Stimulated activated CD4-positive, alpha-beta T cell treated with anti-CD3 and anti-CD28 coated beads, Interleukin-15, amount 100 ng/mL, for 1 hour (primary cell): ENCODE measurements at regions not wholly inside any gene's neighbourhood (a gene's known extent, or its start where the extent isn't known, plus 50 kb on each side); places are given as distances from the start of the nearest gene placed in this dataset.

ENCODE experiments used
- DNase-seq, 2 donors: peaks; one replicate each; pipeline ENCODE4 v3.0.0-alpha.2; 2020; ENCODE audit warnings: low read depth in 1 of 2, low spot score in 1 of 2

GRCh38 chr19:29098091-29098490 is 114.9 kb downstream of the UQCRFS1 start:
- DNase-seq: no peak

GRCh38 chr19:29096896-29097295 is 116.1 kb downstream of the UQCRFS1 start:
- DNase-seq: no peak

GRCh38 chr19:29093553-29093908 is 119.4 kb downstream of the UQCRFS1 start:
- DNase-seq: no peak

- no peak for DNase-seq
Measured at GRCh38 chr19:29092712-29093552, 120.0 kb downstream of the UQCRFS1 start.

- no peak for DNase-seq
Measured at GRCh38 chr19:29090783-29091526, 122.0 kb downstream of the UQCRFS1 start.

GRCh38 chr19:29089315-29089870 is 123.6 kb downstream of the UQCRFS1 start:
- DNase-seq: no peak

GRCh38 chr19:29088761-29089160 is 124.2 kb downstream of the UQCRFS1 start:
- no peak for DNase-seq

GRCh38 chr19:29086646-29087045 is 126.3 kb downstream of the UQCRFS1 start:
- DNase-seq: no peak

GRCh38 chr19:29086182-29086581 is 126.8 kb downstream of the UQCRFS1 start:
- no peak for DNase-seq

GRCh38 chr19:29085630-29086029 is 127.3 kb downstream of the UQCRFS1 start:
- no peak for DNase-seq

- DNase-seq: no peak
Measured at GRCh38 chr19:29085206-29085605, 127.7 kb downstream of the UQCRFS1 start.

GRCh38 chr19:29084266-29084665 is 128.7 kb downstream of the UQCRFS1 start:
- no peak for DNase-seq

GRCh38 chr19:29083863-29084262 is 129.1 kb downstream of the UQCRFS1 start:
- no peak for DNase-seq

GRCh38 chr19:29079356-29080032 is 133.5 kb downstream of the UQCRFS1 start:
- no peak for DNase-seq

- DNase-seq: no peak
Measured at GRCh38 chr19:29076963-29077362, 136.0 kb downstream of the UQCRFS1 start.

- no peak for DNase-seq
Measured at GRCh38 chr19:29076161-29076560, 136.8 kb downstream of the UQCRFS1 start.

GRCh38 chr19:29075149-29075548 is 137.8 kb downstream of the UQCRFS1 start:
- DNase-seq: no peak

- no peak for DNase-seq
Measured at GRCh38 chr19:29074579-29074978, 138.4 kb downstream of the UQCRFS1 start.

- DNase-seq: no peak
Measured at GRCh38 chr19:29067831-29068230, 145.1 kb downstream of the UQCRFS1 start.

- no peak for DNase-seq
Measured at GRCh38 chr19:29062475-29063435, 150.2 kb downstream of the UQCRFS1 start.
